Thyroid gland (tissue), 4 donors: ENCODE measurements at regions not wholly inside any gene's neighbourhood (a gene's known extent, or its start where the extent isn't known, plus 50 kb on each side); places are given as distances from the start of the nearest gene placed in this dataset.

ENCODE experiments used
- DNase-seq, 2 donors: peaks; one replicate each; pipeline ENCODE4 v3.0.0-alpha.2; 2019
- H3K27ac ChIP-seq, 3 donors: fragments of 200-600 bp; sonication (generic); 1 replicate in 2 of 3; 2 replicates in 1 of 3; pipeline ENCODE4 v1.5.1; 2016 to 2019; ENCODE audit warnings: mild to moderate bottlenecking in 1 of 3, moderate library complexity in 1 of 3
- H3K27me3 ChIP-seq: fragments of 200-600 bp; sonication (generic); one replicate; pipeline ENCODE4 v1.5.1; 2019
- H3K36me3 ChIP-seq, 2 donors: fragments of 200-600 bp; sonication (generic); one replicate each; pipeline ENCODE4 v1.5.1; 2016 to 2019
- H3K4me1 ChIP-seq, 2 donors: fragments of 200-600 bp; sonication (generic); one replicate each; pipeline ENCODE4 v1.5.1; 2017 to 2019
- H3K4me3 ChIP-seq, 3 donors: fragments of 200-600 bp; sonication (generic); replicated peaks in 1 of 3; 1 replicate in 2 of 3; 2 replicates in 1 of 3; pipeline ENCODE4 v1.5.1; 2016; ENCODE audit warnings: mild to moderate bottlenecking in 1 of 3
- H3K9me3 ChIP-seq: fragments of 200-600 bp; sonication (generic); one replicate; pipeline ENCODE4 v1.5.1; 2017
- CTCF ChIP-seq, 6 experiments: fragments of 200-600 bp in 3 of 6; fragments of 450-650 bp in 3 of 6; sonication (generic) in 3 of 6; IDR thresholded peaks; one replicate each; pipeline ENCODE4 v1.5.1; 2016 to 2019; ENCODE audit warnings: antibody characterized with exemption in 6 of 6, mild to moderate bottlenecking in 2 of 6, inconsistent platforms in 1 of 6, moderate library complexity in 1 of 6
- POLR2A ChIP-seq, 2 donors: fragments of 450-650 bp; IDR thresholded peaks; one replicate each; pipeline ENCODE4 v1.6.1; 2017; ENCODE audit warnings: antibody characterized with exemption in 2 of 2, mild to moderate bottlenecking in 2 of 2, moderate library complexity in 1 of 2
- WGBS, 2 donors: methylation state at CpG; one replicate each; pipeline ENCODE4 v1.1.5; 2017; 5-methylcytosine and 5-hydroxymethylcytosine counted together
- intact Hi-C: fragments of 100-400 bp; cut with DNase I; formaldehyde crosslinking; loops from one replicate; pipeline ENCODE4 v1.15.1; 2023

- no peaks in the 10 kb centered on the region for H3K27me3 ChIP-seq
- H3K9me3 ChIP-seq, result no peaks in the 10 kb centered on the region
- DNase-seq, result no peak
- WGBS, 2 donors, result 74 to 90% methylated on average over 2 of the region's 2 CpGs
- intact Hi-C loops, result no loop called here
- H3K4me1 ChIP-seq, result peaks cover 3 to 8% of the 10 kb centered on the region in 2 donors
- TF ChIP-seq CTCF (IDR thresholded peaks at IDR 0.05) (no peak), POLR2A (IDR thresholded peaks at IDR 0.05) (no peak)
- no peak overlapping the region for H3K4me3 ChIP-seq
- no peaks in the 10 kb centered on the region for H3K36me3 ChIP-seq
- no peak overlapping the region for H3K27ac ChIP-seq
Observed at GRCh38 chr13:30051531-30052060, 201.2 kb upstream of the UBL3 start.

GRCh38 chr13:30049692-30050091, 199.3 kb upstream of the UBL3 start:
- DNase-seq, result no peak
- Histone ChIP-seq H3K36me3 (no peaks in the 10 kb centered on the region), H3K27me3 (no peaks in the 10 kb centered on the region), H3K4me1 (peaks cover 3 to 8% of the 10 kb centered on the region in 2 donors), H3K27ac (no peak overlapping the region), H3K9me3 (no peaks in the 10 kb centered on the region), H3K4me3 (no peak overlapping the region)
- intact Hi-C loops, result no loop called here
- TF ChIP-seq POLR2A (IDR thresholded peaks at IDR 0.05) (no peak), CTCF (IDR thresholded peaks at IDR 0.05) (no peak)
- WGBS, 2 donors, result 85 to 95% methylated on average over 5 of the region's 5 CpGs

- intact Hi-C loops, result no loop called here
- no peaks in the 10 kb centered on the region for H3K36me3 ChIP-seq
- H3K4me1 ChIP-seq, result no peaks in the 10 kb centered on the region
- H3K27me3 ChIP-seq, result no peaks in the 10 kb centered on the region
- H3K9me3 ChIP-seq, result no peaks in the 10 kb centered on the region
- H3K4me3 ChIP-seq, result no peak overlapping the region
- DNase-seq, result no peak
- TF ChIP-seq POLR2A (IDR thresholded peaks at IDR 0.05) (no peak), CTCF (IDR thresholded peaks at IDR 0.05) (no peak)
- no peak overlapping the region for H3K27ac ChIP-seq
- WGBS, 2 donors, result 87 to 90% methylated on average over 3 of the region's 3 CpGs
Observed at GRCh38 chr13:30047154-30047874, 196.9 kb upstream of the UBL3 start.

- no peak for TF ChIP-seq POLR2A (IDR thresholded peaks at IDR 0.05)
- TF ChIP-seq CTCF (IDR thresholded peaks at IDR 0.05), result no peak
- H3K4me1 ChIP-seq, result no peaks in the 10 kb centered on the region
- H3K4me3 ChIP-seq, result no peak overlapping the region
- intact Hi-C loops, result no loop called here
- H3K27ac ChIP-seq, result no peak overlapping the region
- WGBS, 2 donors, result 89 to 91% methylated on average over 7 of the region's 7 CpGs
- DNase-seq, result no peak
- no peaks in the 10 kb centered on the region for H3K36me3 ChIP-seq
- H3K9me3 ChIP-seq, result no peaks in the 10 kb centered on the region
- no peaks in the 10 kb centered on the region for H3K27me3 ChIP-seq
Observed at GRCh38 chr13:30045916-30046704, 195.7 kb upstream of the UBL3 start.

GRCh38 chr13:30044932-30045331, 194.5 kb upstream of the UBL3 start:
- no peaks in the 10 kb centered on the region for H3K4me1 ChIP-seq
- 94 to 95% methylated on average over 1 of the region's 1 CpG for whole genome bisulfite sequencing, 2 donors
- no peak for DNase-seq
- no peak for TF ChIP-seq CTCF (IDR thresholded peaks at IDR 0.05)
- no peak for TF ChIP-seq POLR2A (IDR thresholded peaks at IDR 0.05)
- H3K36me3 ChIP-seq, result no peaks in the 10 kb centered on the region
- no peaks in the 10 kb centered on the region for H3K9me3 ChIP-seq
- H3K27me3 ChIP-seq, result no peaks in the 10 kb centered on the region
- H3K27ac ChIP-seq, result no peak overlapping the region
- intact Hi-C loops, result no loop called here
- H3K4me3 ChIP-seq, result no peak overlapping the region
